ENCODE measurements at regions not wholly inside any gene's neighbourhood (a gene's known extent, or its start where the extent isn't known, plus 50 kb on each side); places are given as distances from the start of the nearest gene placed in this dataset.

- ChIA-PET POLR2A (no interaction called here), CTCF (ENCODE audit: unreplicated experiment) (no interaction called here)
- H3K9me2 ChIP-seq (ENCODE audit: insufficient read depth, low read length): no peaks in the 10 kb centered on the region
- no peak overlapping the region for H3K27ac ChIP-seq (ENCODE audit: low read depth, low read length, poor library complexity, severe bottlenecking)
- H3K4me1 ChIP-seq (ENCODE audit: insufficient read depth, low read length, poor library complexity, severe bottlenecking): no peaks in the 10 kb centered on the region
- no peak overlapping the region for H3K4me3 ChIP-seq (ENCODE audit: low read depth, low read length, poor library complexity, severe bottlenecking)
- no TSS peak for BruUV-seq (replicated peaks)
- no peak overlapping the region for H2AFZ ChIP-seq (ENCODE audit: low read length)
- H3K79me2 ChIP-seq (ENCODE audit: insufficient read depth, low read depth, low read length): no peaks in the 10 kb centered on the region
- no peaks in the 10 kb centered on the region for H3K9me3 ChIP-seq (ENCODE audit: low read length)
- no peaks in the 10 kb centered on the region for H4K20me1 ChIP-seq (ENCODE audit: insufficient read depth, low read length)
- intact Hi-C loops (cut with micrococcal nuclease; ENCODE audit: unreplicated experiment): no loop called here
- DNase-seq (ENCODE audit: low spot score): no peak
- H3K4me2 ChIP-seq (ENCODE audit: low read length): no peak overlapping the region
- H3K36me3 ChIP-seq (ENCODE audit: insufficient read depth, low read length): no peaks in the 10 kb centered on the region
- no peak for TF ChIP-seq CTCF (conservative IDR thresholded peaks at IDR 0.05; ENCODE audit: low read length)
- no peak for TF ChIP-seq EZH2phosphoT487 (IDR thresholded peaks at IDR 0.05; ENCODE audit: borderline replicate concordance, low read depth, low read length)
Observed at GRCh38 chr9:99555792-99556191, 265.9 kb upstream of the NR4A3 start.

- Histone ChIP-seq H3K9me3 (ENCODE audit: low read length) (no peaks in the 10 kb centered on the region), H4K20me1 (ENCODE audit: insufficient read depth, low read length) (no peaks in the 10 kb centered on the region), H3K4me1 (ENCODE audit: insufficient read depth, low read length, poor library complexity, severe bottlenecking) (no peaks in the 10 kb centered on the region), H3K9me2 (ENCODE audit: insufficient read depth, low read length) (no peaks in the 10 kb centered on the region), H3K4me3 (ENCODE audit: low read depth, low read length, poor library complexity, severe bottlenecking) (no peak overlapping the region), H3K27ac (ENCODE audit: low read depth, low read length, poor library complexity, severe bottlenecking) (no peak overlapping the region), H3K4me2 (ENCODE audit: low read length) (no peak overlapping the region), H3K36me3 (ENCODE audit: insufficient read depth, low read length) (no peaks in the 10 kb centered on the region), H3K79me2 (ENCODE audit: insufficient read depth, low read depth, low read length) (no peaks in the 10 kb centered on the region), H2AFZ (ENCODE audit: low read length) (no peak overlapping the region)
- intact Hi-C loops (cut with micrococcal nuclease; ENCODE audit: unreplicated experiment): no loop called here
- no peak for TF ChIP-seq CTCF (conservative IDR thresholded peaks at IDR 0.05; ENCODE audit: low read length)
- no peak for TF ChIP-seq EZH2phosphoT487 (IDR thresholded peaks at IDR 0.05; ENCODE audit: borderline replicate concordance, low read depth, low read length)
- ChIA-PET CTCF (ENCODE audit: unreplicated experiment) (no interaction called here), POLR2A (no interaction called here)
- BruUV-seq (replicated peaks): no TSS peak
- DNase-seq (ENCODE audit: low spot score): no peak
Observed at GRCh38 chr9:99556998-99557397, 264.7 kb upstream of the NR4A3 start.

- Histone ChIP-seq H3K36me3 (ENCODE audit: insufficient read depth, low read length) (no peaks in the 10 kb centered on the region), H2AFZ (ENCODE audit: low read length) (no peak overlapping the region), H3K79me2 (ENCODE audit: insufficient read depth, low read depth, low read length) (no peaks in the 10 kb centered on the region), H3K9me2 (ENCODE audit: insufficient read depth, low read length) (no peaks in the 10 kb centered on the region), H4K20me1 (ENCODE audit: insufficient read depth, low read length) (no peaks in the 10 kb centered on the region), H3K27ac (ENCODE audit: low read depth, low read length, poor library complexity, severe bottlenecking) (no peak overlapping the region), H3K4me2 (ENCODE audit: low read length) (no peak overlapping the region), H3K9me3 (ENCODE audit: low read length) (no peaks in the 10 kb centered on the region), H3K4me3 (ENCODE audit: low read depth, low read length, poor library complexity, severe bottlenecking) (no peak overlapping the region), H3K4me1 (ENCODE audit: insufficient read depth, low read length, poor library complexity, severe bottlenecking) (no peaks in the 10 kb centered on the region)
- no peak for TF ChIP-seq CTCF (conservative IDR thresholded peaks at IDR 0.05; ENCODE audit: low read length)
- TF ChIP-seq EZH2phosphoT487 (IDR thresholded peaks at IDR 0.05; ENCODE audit: borderline replicate concordance, low read depth, low read length): no peak
- POLR2A ChIA-PET: interaction anchor here (0.9 kb wide), 1 partner anchor 11 kb away, joined by 3 read pairs; no protein-coding TSS in a partner anchor
- no peak for DNase-seq (ENCODE audit: low spot score)
- intact Hi-C loops (cut with micrococcal nuclease; ENCODE audit: unreplicated experiment): no loop called here
- CTCF ChIA-PET (ENCODE audit: unreplicated experiment): no interaction called here
- BruUV-seq (replicated peaks): no TSS peak
Observed at GRCh38 chr9:99557816-99558215, 263.9 kb upstream of the NR4A3 start.
